ENCODE measurements at regions not wholly inside any gene's neighbourhood (a gene's known extent, or its start where the extent isn't known, plus 50 kb on each side); places are given as distances from the start of the nearest gene placed in this dataset.

DNA sequence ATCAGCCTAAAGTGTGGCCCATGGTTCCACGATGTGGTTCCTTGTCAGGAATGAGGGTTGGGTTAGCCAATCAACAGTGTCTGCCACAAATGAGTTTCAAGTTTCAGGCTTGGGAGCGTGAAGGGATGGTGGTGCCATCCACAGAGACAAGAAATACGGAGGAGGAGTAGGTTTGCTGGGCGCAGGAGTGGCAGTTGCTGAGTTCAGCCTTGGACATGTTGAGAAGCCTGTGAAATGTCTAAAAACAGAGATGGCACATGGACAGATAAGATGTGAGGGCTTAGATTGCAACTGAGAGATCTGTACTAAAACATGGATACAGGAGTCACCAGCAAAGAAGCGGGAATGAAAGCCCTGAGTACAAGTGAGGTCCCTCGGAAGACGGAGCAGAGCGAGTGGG is 481.0 kb downstream of the BCOR start:
- H3K4me3 ChIP-seq (ENCODE audit: low read depth, low read length) = no peak overlapping the region
- BruUV-seq (replicated peaks) = no TSS peak

DNA sequence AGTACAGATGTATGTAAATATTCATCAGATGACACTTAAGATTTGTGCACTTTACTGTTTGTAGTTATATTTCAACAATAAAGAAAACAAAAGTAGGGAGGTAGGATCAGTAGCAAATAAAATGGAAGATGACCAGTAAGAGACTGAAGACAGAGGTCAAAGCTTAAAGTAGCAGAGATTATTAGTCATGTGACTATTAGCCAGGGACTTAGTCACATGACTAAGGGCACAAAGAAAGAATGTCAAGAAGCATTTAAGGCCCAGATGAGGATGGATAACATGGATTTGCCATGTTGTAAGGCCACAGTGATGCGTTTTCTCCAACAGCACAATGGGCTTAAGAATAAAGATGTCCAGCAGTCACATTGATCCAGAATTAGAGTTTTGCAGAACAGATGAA is 479.6 kb downstream of the BCOR start:
- Mint-ChIP-seq H3K27ac (ENCODE audit: unreplicated experiment) (no peak overlapping the region), H3K27me3 (ENCODE audit: insufficient read depth, unreplicated experiment) (peaks cover 7% of the 10 kb centered on the region), H3K4me3 (ENCODE audit: unreplicated experiment) (no peak overlapping the region), H3K9me3 (ENCODE audit: unreplicated experiment) (peaks cover 9% of the 10 kb centered on the region), H3K36me3 (ENCODE audit: insufficient read depth, unreplicated experiment) (no peaks in the 10 kb centered on the region), H3K4me1 (ENCODE audit: low read depth, unreplicated experiment) (peaks cover 7% of the 10 kb centered on the region)
- no TSS peak for BruUV-seq (replicated peaks)
- TF ChIP-seq, protein P1, sequence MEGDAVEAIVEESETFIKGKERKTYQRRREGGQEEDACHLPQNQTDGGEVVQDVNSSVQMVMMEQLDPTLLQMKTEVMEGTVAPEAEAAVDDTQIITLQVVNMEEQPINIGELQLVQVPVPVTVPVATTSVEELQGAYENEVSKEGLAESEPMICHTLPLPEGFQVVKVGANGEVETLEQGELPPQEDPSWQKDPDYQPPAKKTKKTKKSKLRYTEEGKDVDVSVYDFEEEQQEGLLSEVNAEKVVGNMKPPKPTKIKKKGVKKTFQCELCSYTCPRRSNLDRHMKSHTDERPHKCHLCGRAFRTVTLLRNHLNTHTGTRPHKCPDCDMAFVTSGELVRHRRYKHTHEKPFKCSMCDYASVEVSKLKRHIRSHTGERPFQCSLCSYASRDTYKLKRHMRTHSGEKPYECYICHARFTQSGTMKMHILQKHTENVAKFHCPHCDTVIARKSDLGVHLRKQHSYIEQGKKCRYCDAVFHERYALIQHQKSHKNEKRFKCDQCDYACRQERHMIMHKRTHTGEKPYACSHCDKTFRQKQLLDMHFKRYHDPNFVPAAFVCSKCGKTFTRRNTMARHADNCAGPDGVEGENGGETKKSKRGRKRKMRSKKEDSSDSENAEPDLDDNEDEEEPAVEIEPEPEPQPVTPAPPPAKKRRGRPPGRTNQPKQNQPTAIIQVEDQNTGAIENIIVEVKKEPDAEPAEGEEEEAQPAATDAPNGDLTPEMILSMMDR (IDR thresholded peaks at IDR 0.05; ENCODE audit: insufficient read depth in 1 of 2, low read depth in 1 of 2, low read length in 1 of 2, severe bottlenecking in 1 of 2, unreplicated experiment in 1 of 2) = no peak
- DNase-seq = no peak
- ChIA-PET POLR2A (no interaction called here), CTCF (no interaction called here)
- Histone ChIP-seq H3K9me3 (no peaks in the 10 kb centered on the region), H3K4me1 (no peaks in the 10 kb centered on the region), H3K4me3 (ENCODE audit: low read depth, low read length) (no peak overlapping the region), H3K27me3 (replicated peaks; ENCODE audit: control insufficient read depth, insufficient read depth, low read length) (no peaks in the 10 kb centered on the region), H3K36me3 (ENCODE audit: control insufficient read depth, insufficient read depth, low read length) (no peaks in the 10 kb centered on the region)
- intact Hi-C loops (cut with micrococcal nuclease; ENCODE audit: unreplicated experiment) = no loop called here

More for the DNA sequence above, 481.0 kb downstream of the BCOR start:
- Histone ChIP-seq H3K9me3 (no peaks in the 10 kb centered on the region), H3K27me3 (replicated peaks; ENCODE audit: control insufficient read depth, insufficient read depth, low read length) (no peaks in the 10 kb centered on the region), H3K4me1 (no peaks in the 10 kb centered on the region), H3K36me3 (ENCODE audit: control insufficient read depth, insufficient read depth, low read length) (no peaks in the 10 kb centered on the region)
- peaks cover 7% of the 10 kb centered on the region for H3K4me1 Mint-ChIP-seq (ENCODE audit: low read depth, unreplicated experiment)
- CTCF ChIA-PET = no interaction called here
- POLR2A ChIA-PET = no interaction called here
- TF ChIP-seq, protein P1 (IDR thresholded peaks at IDR 0.05; ENCODE audit: insufficient read depth in 1 of 2, low read depth in 1 of 2, low read length in 1 of 2, severe bottlenecking in 1 of 2, unreplicated experiment in 1 of 2) = no peak
- no peak for DNase-seq
- no peaks in the 10 kb centered on the region for H3K36me3 Mint-ChIP-seq (ENCODE audit: insufficient read depth, unreplicated experiment)
- intact Hi-C loops (cut with micrococcal nuclease; ENCODE audit: unreplicated experiment) = no loop called here
- peaks cover 7% of the 10 kb centered on the region for H3K27me3 Mint-ChIP-seq (ENCODE audit: insufficient read depth, unreplicated experiment)
- H3K4me3 Mint-ChIP-seq (ENCODE audit: unreplicated experiment) = no peak overlapping the region
- H3K27ac Mint-ChIP-seq (ENCODE audit: unreplicated experiment) = no peak overlapping the region
- peaks cover 9% of the 10 kb centered on the region for H3K9me3 Mint-ChIP-seq (ENCODE audit: unreplicated experiment)

DNA sequence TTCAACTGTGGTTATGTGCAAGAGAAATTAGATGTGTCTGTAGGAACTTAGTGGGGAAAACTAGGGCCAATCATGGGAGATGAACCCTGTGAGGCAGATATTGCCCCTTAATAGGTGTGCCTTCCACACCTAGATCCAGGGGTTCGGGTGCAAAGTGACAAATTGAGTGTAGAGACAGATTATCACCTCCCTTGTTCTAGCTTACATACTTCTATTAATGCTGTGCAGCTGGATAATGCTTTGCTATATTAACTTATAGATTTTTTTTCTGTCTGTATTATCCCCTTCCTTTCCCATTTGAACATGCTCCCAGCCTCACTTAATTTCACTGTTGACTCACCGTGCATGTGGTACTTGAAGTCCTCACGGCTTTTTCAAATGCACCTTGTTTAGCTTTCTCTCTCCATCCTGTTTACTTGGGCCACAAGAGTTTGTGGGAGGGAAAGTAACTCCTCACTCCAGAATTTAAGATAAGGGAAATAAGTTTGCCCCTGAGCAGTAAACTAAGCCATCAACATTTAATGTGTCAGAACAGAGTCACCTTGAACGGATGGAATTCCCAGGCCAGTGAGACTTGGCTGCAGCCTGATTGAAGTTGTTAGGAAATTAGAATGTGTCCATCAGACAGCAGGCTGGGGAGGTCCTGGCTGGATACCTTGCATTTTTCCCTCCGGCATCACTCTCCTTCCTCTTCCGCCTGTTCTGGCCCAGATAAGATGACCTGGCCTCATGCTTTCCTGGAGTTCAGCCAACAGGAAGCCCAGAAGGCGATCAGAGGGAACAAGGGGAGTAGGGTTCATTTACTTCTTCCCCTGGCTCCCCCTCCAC is 478.4 kb downstream of the BCOR start:
- Histone ChIP-seq H3K36me3 (ENCODE audit: control insufficient read depth, insufficient read depth, low read length) (no peaks in the 10 kb centered on the region), H3K4me1 (no peaks in the 10 kb centered on the region), H3K4me3 (ENCODE audit: low read depth, low read length) (no peak overlapping the region), H3K9me3 (no peaks in the 10 kb centered on the region), H3K27me3 (replicated peaks; ENCODE audit: control insufficient read depth, insufficient read depth, low read length) (no peaks in the 10 kb centered on the region)
- peak in 1 of 2 experiments; percentile 35 for DNase-seq
- CTCF ChIA-PET = no interaction called here
- no TSS peak for BruUV-seq (replicated peaks)
- peaks cover 4% of the 10 kb centered on the region for H3K4me1 Mint-ChIP-seq (ENCODE audit: low read depth, unreplicated experiment)
- H3K9me3 Mint-ChIP-seq (ENCODE audit: unreplicated experiment) = peaks cover 9% of the 10 kb centered on the region
- POLR2A ChIA-PET = no interaction called here
- intact Hi-C loops (cut with micrococcal nuclease; ENCODE audit: unreplicated experiment) = no loop called here
- no peaks in the 10 kb centered on the region for H3K27me3 Mint-ChIP-seq (ENCODE audit: insufficient read depth, unreplicated experiment)
- H3K36me3 Mint-ChIP-seq (ENCODE audit: insufficient read depth, unreplicated experiment) = no peaks in the 10 kb centered on the region
- no peak overlapping the region for H3K4me3 Mint-ChIP-seq (ENCODE audit: unreplicated experiment)
- H3K27ac Mint-ChIP-seq (ENCODE audit: unreplicated experiment) = no peak overlapping the region
- TF ChIP-seq, protein P1 (IDR thresholded peaks at IDR 0.05; ENCODE audit: insufficient read depth in 1 of 2, low read depth in 1 of 2, low read length in 1 of 2, severe bottlenecking in 1 of 2, unreplicated experiment in 1 of 2) = no peak

Measured in Caco-2 (cell line).